ENCODE measurements at regions not wholly inside any gene's neighbourhood (a gene's known extent, or its start where the extent isn't known, plus 50 kb on each side); places are given as distances from the start of the nearest gene placed in this dataset.

DNA sequence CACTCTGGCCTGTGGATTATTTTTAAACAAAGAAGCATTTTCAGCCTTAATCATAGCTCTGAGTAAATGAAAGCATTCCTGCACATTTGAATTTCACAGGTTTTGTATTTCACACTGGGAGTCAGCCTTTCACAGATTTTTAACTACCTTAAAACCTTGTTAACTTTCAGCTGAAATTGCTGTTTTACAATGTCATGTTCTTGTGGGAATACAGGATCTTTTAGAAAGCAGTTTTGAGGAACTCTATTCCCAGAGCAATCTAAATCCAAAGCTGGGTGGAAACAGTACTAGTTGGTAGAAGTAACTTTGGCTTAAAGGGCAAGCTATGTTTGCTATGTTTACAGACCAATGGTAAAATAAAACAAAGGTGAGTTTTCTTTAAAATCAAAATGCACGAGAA is 600.6 kb downstream of the KCNJ2 start:
- intact Hi-C loops (cut with micrococcal nuclease) = no loop called here
- Mint-ChIP-seq H3K36me3 (ENCODE audit: low read depth) (no peaks in the 10 kb centered on the region), H3K9me3 (no peaks in the 10 kb centered on the region), H3K27ac (no peak overlapping the region), H3K4me1 (ENCODE audit: low read depth) (no peaks in the 10 kb centered on the region), H3K27me3 (no peaks in the 10 kb centered on the region), H3K4me3 (no peak overlapping the region)
- TF ChIP-seq, protein P1, sequence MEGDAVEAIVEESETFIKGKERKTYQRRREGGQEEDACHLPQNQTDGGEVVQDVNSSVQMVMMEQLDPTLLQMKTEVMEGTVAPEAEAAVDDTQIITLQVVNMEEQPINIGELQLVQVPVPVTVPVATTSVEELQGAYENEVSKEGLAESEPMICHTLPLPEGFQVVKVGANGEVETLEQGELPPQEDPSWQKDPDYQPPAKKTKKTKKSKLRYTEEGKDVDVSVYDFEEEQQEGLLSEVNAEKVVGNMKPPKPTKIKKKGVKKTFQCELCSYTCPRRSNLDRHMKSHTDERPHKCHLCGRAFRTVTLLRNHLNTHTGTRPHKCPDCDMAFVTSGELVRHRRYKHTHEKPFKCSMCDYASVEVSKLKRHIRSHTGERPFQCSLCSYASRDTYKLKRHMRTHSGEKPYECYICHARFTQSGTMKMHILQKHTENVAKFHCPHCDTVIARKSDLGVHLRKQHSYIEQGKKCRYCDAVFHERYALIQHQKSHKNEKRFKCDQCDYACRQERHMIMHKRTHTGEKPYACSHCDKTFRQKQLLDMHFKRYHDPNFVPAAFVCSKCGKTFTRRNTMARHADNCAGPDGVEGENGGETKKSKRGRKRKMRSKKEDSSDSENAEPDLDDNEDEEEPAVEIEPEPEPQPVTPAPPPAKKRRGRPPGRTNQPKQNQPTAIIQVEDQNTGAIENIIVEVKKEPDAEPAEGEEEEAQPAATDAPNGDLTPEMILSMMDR (IDR thresholded peaks at IDR 0.05) = no peak
- DNase-seq (no peak), ATAC-seq (no peak)
- POLR2A ChIA-PET = no interaction called here
- CTCF ChIA-PET = no interaction called here

DNA sequence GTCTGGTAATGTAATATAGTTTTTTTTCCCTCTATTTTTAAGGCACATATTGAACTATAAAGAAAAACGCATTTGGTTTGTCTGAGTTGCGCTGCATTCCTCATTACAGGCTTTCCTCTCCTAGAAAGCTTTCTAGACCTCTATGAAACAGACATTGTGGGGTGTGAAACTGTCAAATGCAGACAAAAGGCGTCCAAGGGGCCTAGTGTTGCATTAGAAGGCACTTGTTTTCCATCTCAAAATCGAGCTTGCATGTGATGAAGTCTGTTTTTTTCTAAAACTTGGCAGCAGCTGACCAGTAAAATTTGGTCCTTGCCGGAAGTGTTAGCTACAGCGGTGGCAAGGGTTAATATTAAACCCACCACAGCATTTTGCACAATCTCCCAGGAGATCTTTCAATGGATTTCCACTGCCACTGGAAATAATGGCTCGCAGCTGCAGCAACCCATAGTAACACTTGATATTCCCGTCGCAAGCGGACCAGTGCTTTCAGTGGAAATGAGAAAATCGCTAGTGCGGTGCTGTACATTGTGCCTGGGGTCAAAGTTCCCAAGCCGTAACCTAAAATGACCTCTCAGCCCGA is 602.6 kb downstream of the KCNJ2 start:
- TF ChIP-seq, protein P1 (IDR thresholded peaks at IDR 0.05) = no peak
- H3K9me3 Mint-ChIP-seq = no peaks in the 10 kb centered on the region
- ChIA-PET POLR2A (no interaction called here), CTCF (no interaction called here)
- DNase-seq = no peak
- no peaks in the 10 kb centered on the region for H3K36me3 Mint-ChIP-seq (ENCODE audit: low read depth)
- H3K4me3 Mint-ChIP-seq = no peak overlapping the region
- no peaks in the 10 kb centered on the region for H3K27me3 Mint-ChIP-seq
- no peaks in the 10 kb centered on the region for H3K4me1 Mint-ChIP-seq (ENCODE audit: low read depth)
- no peak for ATAC-seq
- intact Hi-C loops (cut with micrococcal nuclease) = no loop called here
- no peak overlapping the region for H3K27ac Mint-ChIP-seq

DNA sequence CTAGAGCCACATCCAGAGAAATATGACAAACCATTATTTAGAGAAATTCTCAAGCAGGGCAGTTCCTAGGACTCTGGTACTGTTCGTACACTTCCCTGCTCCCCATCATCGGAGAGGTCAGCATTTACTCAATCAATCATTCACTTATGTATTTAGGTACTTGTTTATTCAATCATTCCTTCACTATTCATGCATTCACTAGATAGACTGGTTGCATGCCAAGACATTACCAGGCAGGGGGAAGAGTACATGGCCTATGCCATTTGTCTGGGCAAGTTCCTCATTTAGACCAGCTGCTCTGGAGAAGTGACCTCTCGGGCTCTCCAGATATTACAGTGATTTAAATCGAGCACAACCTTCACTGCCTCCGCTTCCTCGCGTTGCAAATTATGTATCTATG is 603.4 kb downstream of the KCNJ2 start:
- no peak overlapping the region for H3K27ac Mint-ChIP-seq
- H3K9me3 Mint-ChIP-seq = no peaks in the 10 kb centered on the region
- TF ChIP-seq, protein P1 (IDR thresholded peaks at IDR 0.05) = no peak
- no peaks in the 10 kb centered on the region for H3K36me3 Mint-ChIP-seq (ENCODE audit: low read depth)
- H3K27me3 Mint-ChIP-seq = no peaks in the 10 kb centered on the region
- ChIA-PET CTCF (no interaction called here), POLR2A (no interaction called here)
- H3K4me3 Mint-ChIP-seq = no peak overlapping the region
- DNase-seq (no peak), ATAC-seq (no peak)
- no peaks in the 10 kb centered on the region for H3K4me1 Mint-ChIP-seq (ENCODE audit: low read depth)
- intact Hi-C loops (cut with micrococcal nuclease) = no loop called here

DNA sequence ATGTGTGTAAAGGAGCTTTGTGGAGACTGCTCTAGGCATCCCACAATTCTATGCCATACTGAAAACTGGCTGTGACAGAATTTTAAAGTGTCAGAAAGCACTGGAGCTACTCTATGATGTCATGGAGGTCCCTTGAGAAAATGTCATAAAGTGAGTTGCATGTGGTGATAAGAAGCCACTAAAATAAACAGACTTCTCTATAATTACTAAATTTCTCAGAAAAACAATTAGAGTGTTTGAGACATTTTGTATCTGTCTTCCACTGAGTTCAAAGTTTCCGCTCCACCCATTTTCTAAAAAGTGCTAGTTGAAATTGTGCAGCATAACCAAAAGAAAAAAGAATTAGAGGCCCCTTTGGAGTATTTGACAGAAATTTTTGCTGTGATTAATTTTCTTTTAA is 603.9 kb downstream of the KCNJ2 start:
- DNase-seq = no peak
- H3K36me3 Mint-ChIP-seq (ENCODE audit: low read depth) = no peaks in the 10 kb centered on the region
- ChIA-PET CTCF (no interaction called here), POLR2A (no interaction called here)
- H3K9me3 Mint-ChIP-seq = no peaks in the 10 kb centered on the region
- intact Hi-C loops (cut with micrococcal nuclease) = no loop called here
- H3K4me1 Mint-ChIP-seq (ENCODE audit: low read depth) = no peaks in the 10 kb centered on the region
- TF ChIP-seq, protein P1 (IDR thresholded peaks at IDR 0.05) = no peak
- no peaks in the 10 kb centered on the region for H3K27me3 Mint-ChIP-seq
- no peak for ATAC-seq
- H3K27ac Mint-ChIP-seq = no peak overlapping the region
- no peak overlapping the region for H3K4me3 Mint-ChIP-seq

DNA sequence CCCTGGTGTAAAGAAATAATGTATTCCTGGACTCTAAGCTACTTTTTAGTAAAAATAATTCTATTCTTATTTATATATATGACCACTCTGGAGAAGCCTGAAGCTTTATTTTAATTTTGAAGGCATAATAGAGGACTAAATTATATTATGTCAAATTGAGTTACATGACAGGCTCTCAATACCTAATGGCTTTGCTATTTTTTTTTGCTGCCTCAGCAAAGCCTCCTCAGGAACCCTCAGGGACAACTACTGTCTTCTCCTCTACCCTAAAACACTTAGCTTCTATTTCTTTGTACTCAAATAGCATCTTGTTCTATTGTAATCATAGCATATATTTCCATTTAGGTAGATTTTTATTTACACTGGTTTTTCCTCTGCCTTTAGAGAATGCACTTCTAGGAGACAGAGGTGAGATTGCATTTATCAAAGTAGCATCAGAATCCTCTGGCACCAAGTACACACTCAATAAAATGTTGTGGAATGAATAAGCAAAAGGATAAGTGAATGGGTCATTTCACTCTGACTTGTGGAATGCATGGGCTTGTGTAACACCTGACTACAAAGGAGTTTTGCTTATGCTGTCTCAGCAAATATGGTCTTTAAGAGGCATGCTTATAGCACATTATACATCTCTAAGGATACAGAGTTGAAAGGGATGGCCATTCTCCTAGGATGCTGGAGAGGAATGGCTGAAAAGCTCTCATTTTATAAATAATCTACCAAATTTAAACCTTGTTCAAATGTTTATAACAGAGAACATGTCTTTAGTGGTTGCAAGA is 605.2 kb downstream of the KCNJ2 start:
- ChIA-PET CTCF (no interaction called here), POLR2A (no interaction called here)
- H3K9me3 Mint-ChIP-seq = no peaks in the 10 kb centered on the region
- intact Hi-C loops (cut with micrococcal nuclease) = no loop called here
- DNase-seq (no peak), ATAC-seq (no peak)
- H3K27ac Mint-ChIP-seq = no peak overlapping the region
- no peaks in the 10 kb centered on the region for H3K36me3 Mint-ChIP-seq (ENCODE audit: low read depth)
- no peaks in the 10 kb centered on the region for H3K27me3 Mint-ChIP-seq
- TF ChIP-seq, protein P1 (IDR thresholded peaks at IDR 0.05) = no peak
- H3K4me3 Mint-ChIP-seq = no peak overlapping the region
- no peaks in the 10 kb centered on the region for H3K4me1 Mint-ChIP-seq (ENCODE audit: low read depth)

All from activated CD8-positive, alpha-beta T cell treated with anti-CD3 and anti-CD28 coated beads for 36 hours (primary cell).